Myocyte (in vitro differentiated cells): ENCODE measurements at regions not wholly inside any gene's neighbourhood (a gene's known extent, or its start where the extent isn't known, plus 50 kb on each side); places are given as distances from the start of the nearest gene placed in this dataset.
"Not testable (repeated sequence)": the region's sequence is repeated elsewhere in the genome, so short reads cannot be mapped to it uniquely, and the experiment has no call there.

ENCODE experiments used
- DNase-seq: peaks from one replicate; pipeline ENCODE4 v3.0.0-alpha.2; 2012; ENCODE audit warnings: low read depth

GRCh38 chr7:153930696-153931095 is 121.5 kb upstream of the DPP6 start:
- no peak for DNase-seq

GRCh38 chr7:153934048-153934447 is 118.2 kb upstream of the DPP6 start:
- no peak for DNase-seq

GRCh38 chr7:153934629-153935028 is 117.6 kb upstream of the DPP6 start:
- DNase-seq: no peak

GRCh38 chr7:153935095-153935494 is 117.1 kb upstream of the DPP6 start:
- no peak for DNase-seq

GRCh38 chr7:153938451-153938850 is 113.7 kb upstream of the DPP6 start:
- no peak for DNase-seq

- DNase-seq: no peak
These were observed 113.0 kb upstream of the DPP6 start for GRCh38 chr7:153939177-153939576.

- no peak for DNase-seq
These were observed 112.5 kb upstream of the DPP6 start for GRCh38 chr7:153939654-153940053.

GRCh38 chr7:153941061-153941460 is 111.1 kb upstream of the DPP6 start:
- no peak for DNase-seq

- DNase-seq: no peak
These were observed 110.2 kb upstream of the DPP6 start for GRCh38 chr7:153942036-153942435.

- no peak for DNase-seq
These were observed 108.7 kb upstream of the DPP6 start for GRCh38 chr7:153943457-153943856.

- no peak for DNase-seq
These were observed 108.3 kb upstream of the DPP6 start for GRCh38 chr7:153943861-153944260.

GRCh38 chr7:153948060-153948459 is 104.1 kb upstream of the DPP6 start:
- no peak for DNase-seq

GRCh38 chr7:153951316-153951715 is 100.9 kb upstream of the DPP6 start:
- DNase-seq: no peak

GRCh38 chr7:153954477-153954876 is 97.7 kb upstream of the DPP6 start:
- DNase-seq: no peak

- not testable (repeated sequence) for DNase-seq
These were observed 94.5 kb upstream of the DPP6 start for GRCh38 chr7:153957677-153958076.

- not testable (repeated sequence) for DNase-seq
These were observed 93.8 kb upstream of the DPP6 start for GRCh38 chr7:153958381-153958780.

- not testable (repeated sequence) for DNase-seq
These were observed 93.4 kb upstream of the DPP6 start for GRCh38 chr7:153958789-153959188.

- DNase-seq: not testable (repeated sequence)
These were observed 87.6 kb upstream of the DPP6 start for GRCh38 chr7:153964481-153965112.

GRCh38 chr7:153969016-153969415 is 83.2 kb upstream of the DPP6 start:
- not testable (repeated sequence) for DNase-seq

GRCh38 chr7:153974603-153975002 is 77.6 kb upstream of the DPP6 start:
- DNase-seq: not testable (repeated sequence)

- DNase-seq: not testable (repeated sequence)
These were observed 75.5 kb upstream of the DPP6 start for GRCh38 chr7:153976745-153977144.

GRCh38 chr7:153983186-153983585 is 69.0 kb upstream of the DPP6 start:
- DNase-seq: not testable (repeated sequence)

GRCh38 chr7:153989066-153989627 is 63.1 kb upstream of the DPP6 start:
- not testable (repeated sequence) for DNase-seq
